ENCODE measurements at regions not wholly inside any gene's neighbourhood (a gene's known extent, or its start where the extent isn't known, plus 50 kb on each side); places are given as distances from the start of the nearest gene placed in this dataset.
"Not testable (repeated sequence)": the region's sequence is repeated elsewhere in the genome, so short reads cannot be mapped to it uniquely, and the experiment has no call there.

GRCh38 chr2:87691899-87692592 is 55.8 kb upstream of the PLGLB2 start:
- H3K36me3 ChIP-seq (ENCODE audit: control insufficient read depth, insufficient read depth, low read length); H3K27ac ChIP-seq (ENCODE audit: low read length); H3K4me3 ChIP-seq (ENCODE audit: low read length); H3K9me3 ChIP-seq (replicated peaks; ENCODE audit: control insufficient read depth, low read depth, low read length); DNase-seq; H3K4me1 ChIP-seq (ENCODE audit: control insufficient read depth, insufficient read depth, low read length); H3K27me3 ChIP-seq (ENCODE audit: control insufficient read depth, insufficient read depth, low read length): not testable (repeated sequence)
- WGBS (ENCODE audit: insufficient coverage), result no CpG with 5 or more reads among the region's 1 CpG

DNA sequence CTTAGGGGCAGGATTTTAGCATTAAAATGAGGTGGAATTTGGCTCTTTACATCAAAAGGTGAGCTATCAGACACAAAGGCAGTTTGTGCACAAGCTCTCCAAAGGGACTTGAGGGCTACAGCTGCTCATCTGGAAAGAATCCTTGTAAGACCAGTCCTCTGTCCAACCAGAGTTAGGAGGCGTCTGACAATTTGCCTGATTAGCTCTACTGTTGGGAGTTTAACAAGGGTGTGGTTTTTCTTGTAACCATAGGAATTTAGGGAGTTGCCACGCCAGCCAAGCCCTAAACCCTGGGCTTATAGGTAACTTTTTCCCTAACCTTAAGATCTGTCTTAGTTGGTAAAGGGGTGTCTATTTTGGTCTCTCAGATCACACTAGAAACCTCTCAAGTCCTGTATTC is 55.0 kb upstream of the PLGLB2 start:
- not testable (repeated sequence) for H3K4me3 ChIP-seq (ENCODE audit: low read length); H3K4me1 ChIP-seq (ENCODE audit: control insufficient read depth, insufficient read depth, low read length); H3K27ac ChIP-seq (ENCODE audit: low read length); DNase-seq; H3K36me3 ChIP-seq (ENCODE audit: control insufficient read depth, insufficient read depth, low read length); H3K27me3 ChIP-seq (ENCODE audit: control insufficient read depth, insufficient read depth, low read length); H3K9me3 ChIP-seq (replicated peaks; ENCODE audit: control insufficient read depth, low read depth, low read length)
- no CpG with 5 or more reads among the region's 2 CpGs for WGBS (ENCODE audit: insufficient coverage)

DNA sequence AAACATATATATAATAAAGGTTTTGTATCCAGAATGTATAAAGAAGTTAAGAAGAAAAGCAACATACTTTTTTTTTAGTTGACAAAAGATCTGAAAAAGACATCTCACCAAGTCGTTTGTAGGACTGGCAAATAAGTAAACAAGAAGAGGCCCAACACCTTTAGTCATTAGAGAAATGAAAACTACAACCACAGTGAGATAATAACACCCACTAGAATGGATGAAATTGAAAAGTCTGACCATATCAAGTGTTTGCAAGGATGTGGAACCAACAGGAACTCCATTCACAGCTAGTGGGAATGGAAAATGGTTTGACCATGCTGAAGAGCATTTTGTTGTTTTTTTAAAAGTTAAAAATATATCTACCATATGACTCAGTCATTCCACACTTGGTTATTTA is 54.0 kb upstream of the PLGLB2 start:
- not testable (repeated sequence) for H3K36me3 ChIP-seq (ENCODE audit: control insufficient read depth, insufficient read depth, low read length); H3K4me1 ChIP-seq (ENCODE audit: control insufficient read depth, insufficient read depth, low read length); H3K27me3 ChIP-seq (ENCODE audit: control insufficient read depth, insufficient read depth, low read length); DNase-seq; H3K9me3 ChIP-seq (replicated peaks; ENCODE audit: control insufficient read depth, low read depth, low read length); H3K4me3 ChIP-seq (ENCODE audit: low read length); H3K27ac ChIP-seq (ENCODE audit: low read length)
- WGBS (ENCODE audit: insufficient coverage), result no CpG with 5 or more reads among the region's 1 CpG

GRCh38 chr2:87695596-87696323 is 52.1 kb upstream of the PLGLB2 start:
- H3K27ac ChIP-seq (ENCODE audit: low read length); H3K9me3 ChIP-seq (replicated peaks; ENCODE audit: control insufficient read depth, low read depth, low read length); H3K36me3 ChIP-seq (ENCODE audit: control insufficient read depth, insufficient read depth, low read length); DNase-seq; H3K27me3 ChIP-seq (ENCODE audit: control insufficient read depth, insufficient read depth, low read length); H3K4me3 ChIP-seq (ENCODE audit: low read length); H3K4me1 ChIP-seq (ENCODE audit: control insufficient read depth, insufficient read depth, low read length): not testable (repeated sequence)
- no CpG with 5 or more reads among the region's 9 CpGs for WGBS (ENCODE audit: insufficient coverage)
